ENCODE measurements at regions not wholly inside any gene's neighbourhood (a gene's known extent, or its start where the extent isn't known, plus 50 kb on each side); places are given as distances from the start of the nearest gene placed in this dataset.

DNA sequence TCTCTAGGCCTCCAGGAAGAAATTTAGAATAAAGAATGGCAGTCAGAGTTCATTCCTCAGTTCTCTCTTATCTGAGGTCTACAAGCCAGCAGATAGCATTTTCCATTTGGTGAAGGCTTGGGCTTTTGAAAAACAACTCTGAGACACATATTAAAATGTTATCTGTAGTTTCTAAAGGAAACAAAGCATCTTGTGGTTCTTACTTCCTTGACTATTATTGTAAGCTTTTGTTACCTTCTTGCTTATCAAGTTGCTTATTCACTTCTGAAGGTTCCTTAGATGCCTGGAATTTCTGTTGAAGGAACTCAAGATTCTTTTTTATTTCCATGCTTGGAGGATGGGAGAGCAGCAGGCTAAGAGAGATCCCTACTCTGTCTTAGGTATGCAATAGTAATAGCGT, 79.2 kb upstream of the MRPS30 start:
- FAIRE-seq (no peak), DNase-seq (ENCODE audit: low read depth in 1 of 2, low spot score in 2 of 2) (no peak)
- no peaks in the 10 kb centered on the region for H3K9me3 ChIP-seq (ENCODE audit: insufficient read depth in 2 of 2, low read depth in 1 of 2, low read length in 1 of 2)
- no peaks in the 10 kb centered on the region for H3K23me2 ChIP-seq (ENCODE audit: low read depth, low read length)
- H4K5ac ChIP-seq (ENCODE audit: insufficient read length, low read depth, low read length), result no peak overlapping the region
- no peak for TF ChIP-seq PHF8 (conservative IDR thresholded peaks at IDR 0.05; ENCODE audit: low read depth, low read length)
- no peak for TF ChIP-seq EGR1 (IDR thresholded peaks at IDR 0.05; ENCODE audit: borderline replicate concordance, low read depth, low read length)
- TF ChIP-seq TEAD4 (IDR thresholded peaks at IDR 0.05; ENCODE audit: low read depth, low read length), result no peak
- TF ChIP-seq, protein P1, sequence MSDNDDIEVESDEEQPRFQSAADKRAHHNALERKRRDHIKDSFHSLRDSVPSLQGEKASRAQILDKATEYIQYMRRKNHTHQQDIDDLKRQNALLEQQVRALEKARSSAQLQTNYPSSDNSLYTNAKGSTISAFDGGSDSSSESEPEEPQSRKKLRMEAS (IDR thresholded peaks at IDR 0.05), result no peak
- no peak for TF ChIP-seq TAF7 (optimal IDR thresholded peaks at IDR 0.05; ENCODE audit: borderline replicate concordance, low read depth, low read length)
- no peak overlapping the region for H2BK20ac ChIP-seq (ENCODE audit: low read length)
- ChIA-PET CTCF (ENCODE audit: partially characterized antibody) (interaction anchor here (0.6 to 1.2 kb wide), 4 partner anchors 9 to 476 kb away, joined by 3 to 4 read pairs (median 3); no protein-coding TSS in a partner anchor), POLR2A (ENCODE audit: partially characterized antibody) (no interaction called here)
- H3K27ac ChIP-seq (ENCODE audit: low read depth, low read length), result no peak overlapping the region
- no peaks in the 10 kb centered on the region for H3K36me3 ChIP-seq (ENCODE audit: control insufficient read depth in 2 of 4, insufficient read depth in 4 of 4, low read length in 3 of 4)
- H3K79me1 ChIP-seq (ENCODE audit: low read depth, low read length), result no peaks in the 10 kb centered on the region
- WGBS, 2 experiments (ENCODE audit: extremely low coverage in 1 of 2, insufficient coverage in 1 of 2, insufficient read length in 1 of 2, insufficient replicate concordance in 2 of 2, low coverage in 1 of 2, low lambda C conversion rate in 2 of 2, missing lambda C conversion rate in 1 of 2), result 100% methylated on average over 1 of the region's 1 CpG; no CpG with 5 or more reads in 1 of the 2 experiments
- H3K4me1 ChIP-seq (replicated peaks in 1 of 4; ENCODE audit: control insufficient read depth in 3 of 4, insufficient read depth in 4 of 4, low read length in 3 of 4), result no peaks in the 10 kb centered on the region
- no peak overlapping the region for H2BK15ac ChIP-seq (ENCODE audit: low read length)
- no peak overlapping the region for H4K8ac ChIP-seq (ENCODE audit: extremely low read depth, insufficient read depth, low read length)
- H3K14ac ChIP-seq (ENCODE audit: insufficient read length), result no peak overlapping the region
- no peak overlapping the region for H3K4ac ChIP-seq (replicated peaks; ENCODE audit: insufficient read length, low read depth, low read length)
- H2AK5ac ChIP-seq (ENCODE audit: low read depth, low read length), result no peak overlapping the region
- no peaks in the 10 kb centered on the region for H4K20me1 ChIP-seq (replicated peaks in 1 of 2; ENCODE audit: control insufficient read depth in 1 of 2, insufficient read depth in 2 of 2, low read length in 2 of 2)
- no peak overlapping the region for H3K4me2 ChIP-seq (ENCODE audit: insufficient read depth in 1 of 2, low read depth in 2 of 2, low read length in 2 of 2)
- H2BK12ac ChIP-seq (ENCODE audit: low read depth, low read length), result no peak overlapping the region
- no peak overlapping the region for H2BK120ac ChIP-seq (replicated peaks; ENCODE audit: low read depth, low read length)
- H3K4me3 ChIP-seq (ENCODE audit: extremely low read depth in 1 of 4, insufficient read depth in 2 of 4, low read depth in 3 of 4, low read length in 4 of 4), result no peak overlapping the region
- no peak overlapping the region for H3K18ac ChIP-seq (ENCODE audit: extremely low read depth, low read length)
- no peak overlapping the region for H2BK5ac ChIP-seq (ENCODE audit: low read depth, low read length)
- H3K27me3 ChIP-seq (replicated peaks in 1 of 4; ENCODE audit: control insufficient read depth in 3 of 4, extremely low read depth in 1 of 4, insufficient read depth in 3 of 4, low read length in 3 of 4), result no peaks in the 10 kb centered on the region
- H2AFZ ChIP-seq (ENCODE audit: low read length), result no peak overlapping the region
- H4K91ac ChIP-seq (replicated peaks; ENCODE audit: insufficient read length, low read length), result no peak overlapping the region
- H3K79me2 ChIP-seq (ENCODE audit: control insufficient read depth in 1 of 2, insufficient read depth in 2 of 2, low read length in 2 of 2), result no peaks in the 10 kb centered on the region
- H3K56ac ChIP-seq (replicated peaks; ENCODE audit: insufficient read length, low read depth, low read length), result no peak overlapping the region
- H3K23ac ChIP-seq (ENCODE audit: insufficient read length), result no peak overlapping the region
- H3K9ac ChIP-seq (replicated peaks in 1 of 4; ENCODE audit: extremely low read depth in 1 of 4, low read depth in 3 of 4, low read length in 3 of 4), result no peak overlapping the region

Measured in H1 (cell line).